GM18507 (cell line): ENCODE measurements at regions not wholly inside any gene's neighbourhood (a gene's known extent, or its start where the extent isn't known, plus 50 kb on each side); places are given as distances from the start of the nearest gene placed in this dataset.

Source experiments
- DNase-seq: peaks from one replicate; pipeline ENCODE4 v3.0.0; 2011; ENCODE audit warnings: low read depth; ENCODE audit not compliant: insufficient read length; ENCODE audit errors: extremely low spot score
- FAIRE-seq: peaks from 2 replicates; lab custom pipeline; 2011; peaks lifted over from hg19 to GRCh38; lab: Jason Lieb, UNC

DNA sequence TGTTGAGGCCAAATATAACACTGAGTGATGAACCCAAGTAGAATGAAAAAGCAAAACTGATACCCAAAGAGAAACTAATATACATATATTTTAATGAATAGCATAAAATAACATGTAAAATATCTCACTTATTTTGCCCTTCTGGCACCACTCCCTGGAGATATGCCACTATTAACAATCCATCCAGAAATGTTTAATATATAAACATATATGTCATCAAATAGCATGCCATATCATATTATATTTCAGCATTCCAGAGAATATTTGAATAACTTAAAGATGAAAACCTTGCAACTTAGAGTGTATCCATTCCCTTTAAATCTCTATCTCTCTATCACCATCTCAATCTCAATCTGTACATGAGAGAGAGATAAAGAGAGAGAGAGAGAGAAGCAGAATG, 1073.3 kb upstream of the RAG2 start:
- no peak for FAIRE-seq
- no peak for DNase-seq

GRCh38 chr11:37666960-37667359, 1068.9 kb upstream of the RAG2 start:
- FAIRE-seq (no peak), DNase-seq (no peak)

- FAIRE-seq, result no peak
Measured at GRCh38 chr11:37657645-37658044, 1059.6 kb upstream of the RAG2 start.

DNA sequence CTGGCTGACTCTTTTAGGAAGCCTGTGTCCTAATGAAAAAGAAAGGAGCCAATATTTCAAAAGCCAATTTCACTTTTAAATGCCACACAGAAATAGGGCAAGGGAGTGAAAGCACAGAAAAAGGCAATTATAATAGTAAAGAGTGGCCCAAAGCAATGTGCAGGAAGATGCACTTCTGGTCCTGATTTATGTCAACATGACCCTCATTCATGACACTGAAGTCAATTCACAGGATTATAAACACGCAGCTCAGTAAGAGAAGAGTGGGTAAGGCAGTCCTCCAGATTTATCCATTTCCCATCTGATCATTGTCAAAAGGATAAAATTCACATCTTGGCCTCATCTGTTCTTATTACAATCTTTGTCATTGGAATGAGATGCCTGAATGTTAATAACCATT, 1049.7 kb upstream of the RAG2 start:
- FAIRE-seq (no peak), DNase-seq (no peak)

More at GRCh38 chr11:37657645-37658044, 1059.6 kb upstream of the RAG2 start:
- no peak for DNase-seq

DNA sequence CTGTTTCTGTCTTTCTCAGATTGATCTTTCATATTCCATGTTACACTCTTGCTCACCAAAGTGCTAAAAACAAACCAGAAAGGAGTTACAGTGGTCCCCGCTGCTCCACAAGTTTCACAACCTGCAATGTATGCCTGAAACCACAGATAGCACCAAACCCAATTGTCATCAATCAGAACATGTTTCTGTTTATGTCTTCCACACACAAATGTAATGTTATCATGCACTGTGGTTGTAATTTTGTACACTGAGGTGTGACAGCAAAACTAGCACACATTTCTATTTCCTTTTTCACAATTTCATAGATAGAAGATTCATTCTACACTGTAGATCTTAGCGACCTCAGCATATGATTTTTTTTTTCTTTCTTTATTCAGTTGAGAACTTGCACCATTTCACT, 1045.9 kb upstream of the RAG2 start:
- FAIRE-seq, result no peak
- no peak for DNase-seq

DNA sequence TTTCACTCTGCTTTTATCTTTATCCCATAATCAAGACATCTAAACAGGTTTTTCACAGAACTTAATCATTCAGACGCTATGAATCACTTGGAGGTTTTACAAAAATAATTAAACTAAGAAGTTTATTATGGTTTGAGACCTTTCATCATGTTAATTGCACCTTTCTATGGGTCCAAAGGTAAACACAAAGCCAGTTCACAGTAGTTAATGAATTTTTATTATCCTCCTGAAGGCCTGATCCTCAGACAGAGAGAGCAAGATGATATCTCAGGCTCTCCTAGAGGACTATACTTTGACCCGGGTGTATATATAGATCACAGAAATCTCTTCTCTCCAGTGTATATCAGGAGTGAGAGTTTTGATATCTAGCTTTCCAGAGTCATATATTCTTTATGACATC, 1044.3 kb upstream of the RAG2 start:
- FAIRE-seq (no peak), DNase-seq (no peak)

DNA sequence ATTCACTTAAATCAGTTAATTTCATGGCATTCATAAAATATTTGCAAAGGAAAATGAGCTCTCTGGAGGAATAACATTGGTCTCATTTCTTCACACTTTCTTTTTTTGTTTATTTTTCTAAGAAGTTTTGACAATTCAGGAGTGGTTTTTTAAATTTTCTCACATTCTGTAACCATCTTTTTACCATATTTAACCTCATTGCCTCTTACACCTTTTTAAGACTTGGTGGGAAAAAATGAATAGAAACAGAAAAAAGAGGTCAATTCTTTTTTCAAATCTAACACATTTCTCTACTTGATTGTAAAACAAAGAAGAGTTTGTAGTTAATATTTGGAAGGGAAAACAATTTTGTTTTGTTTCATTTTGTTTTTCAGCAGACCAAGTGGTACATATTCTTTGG, 1034.7 kb upstream of the RAG2 start:
- DNase-seq, result no peak
- no peak for FAIRE-seq

GRCh38 chr11:37630866-37631265, 1032.8 kb upstream of the RAG2 start:
- FAIRE-seq (no peak), DNase-seq (no peak)

GRCh38 chr11:37623778-37624177, 1025.7 kb upstream of the RAG2 start:
- FAIRE-seq, result no peak
- DNase-seq, result no peak

DNA sequence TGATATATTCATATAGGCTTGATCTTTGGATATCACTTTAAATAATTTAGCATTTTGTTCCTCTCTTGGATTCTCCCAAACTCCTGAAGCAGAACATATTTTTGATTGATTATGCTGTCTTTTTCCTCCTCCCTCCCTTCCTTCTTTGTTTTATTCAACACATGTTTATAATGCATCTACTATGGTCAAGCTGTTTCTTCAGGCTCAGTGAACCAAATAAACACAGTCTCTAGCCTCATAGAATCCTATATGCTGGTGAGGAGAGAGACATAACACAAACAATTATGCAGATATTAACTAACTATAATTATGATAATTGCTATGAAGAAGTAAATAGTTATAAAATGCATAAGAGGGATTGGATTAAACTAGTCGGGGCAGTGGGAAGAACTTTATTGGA, 1023.6 kb upstream of the RAG2 start:
- no peak for FAIRE-seq
- no peak for DNase-seq

DNA sequence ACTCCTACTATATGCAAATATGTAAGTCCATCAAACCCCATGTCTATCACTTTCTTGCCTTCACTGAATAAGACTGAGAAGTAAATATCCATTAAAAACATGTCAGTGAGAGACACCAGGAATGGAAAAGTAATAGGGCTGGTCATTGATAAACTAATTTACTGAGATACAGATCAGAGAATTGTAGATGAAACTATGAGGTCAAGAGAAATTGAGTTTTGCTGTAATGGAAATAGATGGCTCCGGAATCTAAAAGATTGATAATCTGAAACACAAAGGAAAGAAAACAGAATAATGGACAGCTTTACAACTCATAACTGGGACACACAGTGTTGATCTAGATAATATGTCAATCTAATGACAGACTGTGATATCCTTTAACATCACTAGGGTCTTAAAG, 1018.3 kb upstream of the RAG2 start:
- DNase-seq (no peak), FAIRE-seq (no peak)

DNA sequence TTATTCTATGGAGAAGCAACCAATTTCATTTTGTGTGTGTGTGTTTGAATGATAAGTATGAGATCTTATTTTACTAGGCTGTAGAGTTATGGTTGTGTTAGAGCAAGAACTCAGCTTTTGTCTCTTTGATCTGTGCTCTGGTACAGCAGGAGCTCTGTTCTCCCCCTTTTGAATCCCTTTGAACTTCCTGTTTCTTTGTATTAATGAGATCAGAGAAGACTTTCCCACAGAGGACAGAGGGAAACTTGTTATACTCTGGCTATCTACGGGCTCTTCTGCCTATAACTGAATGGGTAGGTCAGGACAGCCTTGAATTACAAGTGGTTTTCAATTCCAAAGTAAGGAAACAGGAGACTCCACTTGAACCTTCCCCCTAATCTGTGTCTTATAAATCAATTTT, 1015.0 kb upstream of the RAG2 start:
- DNase-seq (no peak), FAIRE-seq (no peak)

GRCh38 chr11:37612146-37612545, 1014.1 kb upstream of the RAG2 start:
- FAIRE-seq (no peak), DNase-seq (no peak)

DNA sequence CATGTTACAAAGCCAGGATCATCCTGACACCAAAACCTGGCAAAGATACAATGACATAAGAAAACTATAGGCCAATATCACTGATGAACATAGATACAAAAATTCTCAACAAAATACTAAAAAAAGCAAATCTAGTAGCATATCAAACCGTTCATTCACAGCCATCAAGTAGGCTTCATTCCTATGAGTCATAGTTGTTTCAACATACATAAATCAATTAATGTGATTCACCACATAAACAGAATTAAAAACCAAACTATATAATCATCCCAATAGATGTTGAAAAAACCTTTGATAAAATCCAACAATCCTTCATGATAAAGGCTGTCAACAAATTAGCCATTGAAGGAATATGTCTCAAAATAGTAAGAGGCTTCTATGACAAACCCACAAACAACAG, 1007.2 kb upstream of the RAG2 start:
- no peak for DNase-seq
- no peak for FAIRE-seq

GRCh38 chr11:37598381-37598780, 1000.3 kb upstream of the RAG2 start:
- DNase-seq (no peak), FAIRE-seq (no peak)

GRCh38 chr11:37597776-37598175, 999.7 kb upstream of the RAG2 start:
- no peak for FAIRE-seq
- DNase-seq, result no peak

- FAIRE-seq (no peak), DNase-seq (no peak)
Measured at GRCh38 chr11:37595845-37596244, 997.8 kb upstream of the RAG2 start.

- DNase-seq (no peak), FAIRE-seq (no peak)
Measured at GRCh38 chr11:37574361-37574760, 976.3 kb upstream of the RAG2 start.

- no peak for FAIRE-seq
Measured at GRCh38 chr11:37572491-37573171, 974.6 kb upstream of the RAG2 start.

GRCh38 chr11:37571246-37571645, 973.2 kb upstream of the RAG2 start:
- DNase-seq (no peak), FAIRE-seq (no peak)

More at GRCh38 chr11:37572491-37573171, 974.6 kb upstream of the RAG2 start:
- DNase-seq, result no peak

DNA sequence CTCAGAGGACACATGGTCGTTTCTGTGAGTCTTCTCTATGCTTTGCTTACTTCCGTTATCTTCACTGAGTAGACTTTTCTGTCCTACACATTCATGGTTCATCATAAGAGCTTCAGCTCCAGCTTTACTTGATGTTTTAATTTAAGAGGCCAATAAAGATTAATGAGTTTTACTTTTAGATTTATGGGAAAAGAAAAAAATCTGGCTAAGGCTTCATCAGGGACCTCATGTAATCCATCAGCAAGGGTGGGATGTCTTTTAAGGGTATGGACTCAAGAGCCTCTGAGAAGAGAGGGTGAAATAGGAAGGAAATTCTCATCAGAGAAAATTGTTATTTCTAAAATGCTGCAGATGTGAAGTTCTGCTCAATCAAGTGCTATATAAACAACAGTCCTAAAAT, 963.0 kb upstream of the RAG2 start:
- FAIRE-seq (no peak), DNase-seq (no peak)

GRCh38 chr11:37560346-37560745, 962.3 kb upstream of the RAG2 start:
- no peak for FAIRE-seq
- no peak for DNase-seq
